GM18526 (cell line): ENCODE measurements at regions not wholly inside any gene's neighbourhood (a gene's known extent, or its start where the extent isn't known, plus 50 kb on each side); places are given as distances from the start of the nearest gene placed in this dataset.

Source experiments
- POLR2A ChIP-seq: IDR thresholded peaks from 3 replicates; pipeline ENCODE4 v1.6.1; 2011; ENCODE audit not compliant: insufficient read length; ENCODE audit errors: extremely low read depth

- TF ChIP-seq POLR2A = no peak
Observed at GRCh38 chr6:14987490-14987889, 258.4 kb upstream of the JARID2 start.

GRCh38 chr6:14992382-14992781, 253.5 kb upstream of the JARID2 start:
- TF ChIP-seq POLR2A = no peak

GRCh38 chr6:14995208-14995607, 250.7 kb upstream of the JARID2 start:
- no peak for TF ChIP-seq POLR2A

GRCh38 chr6:14995966-14996602, 249.8 kb upstream of the JARID2 start:
- no peak for TF ChIP-seq POLR2A

- TF ChIP-seq POLR2A = no peak
Observed at GRCh38 chr6:14996892-14997291, 249.0 kb upstream of the JARID2 start.

GRCh38 chr6:14997507-14997906, 248.4 kb upstream of the JARID2 start:
- TF ChIP-seq POLR2A = no peak

GRCh38 chr6:14999106-14999505, 246.8 kb upstream of the JARID2 start:
- TF ChIP-seq POLR2A = no peak

GRCh38 chr6:15001326-15001910, 244.5 kb upstream of the JARID2 start:
- TF ChIP-seq POLR2A = no peak

- no peak for TF ChIP-seq POLR2A
Observed at GRCh38 chr6:15008269-15008668, 237.6 kb upstream of the JARID2 start.

GRCh38 chr6:15014958-15015357, 230.9 kb upstream of the JARID2 start:
- no peak for TF ChIP-seq POLR2A

- no peak for TF ChIP-seq POLR2A
Observed at GRCh38 chr6:15016813-15017212, 229.1 kb upstream of the JARID2 start.

GRCh38 chr6:15017261-15017660, 228.6 kb upstream of the JARID2 start:
- TF ChIP-seq POLR2A = no peak

- no peak for TF ChIP-seq POLR2A
Observed at GRCh38 chr6:15017803-15018202, 228.1 kb upstream of the JARID2 start.

GRCh38 chr6:15020119-15020770, 225.6 kb upstream of the JARID2 start:
- TF ChIP-seq POLR2A = no peak

- TF ChIP-seq POLR2A = no peak
Observed at GRCh38 chr6:15021074-15021473, 224.8 kb upstream of the JARID2 start.

GRCh38 chr6:15023448-15023847, 222.4 kb upstream of the JARID2 start:
- TF ChIP-seq POLR2A = no peak

- TF ChIP-seq POLR2A = no peak
Observed at GRCh38 chr6:15025446-15025845, 220.4 kb upstream of the JARID2 start.
